ENCODE measurements at regions not wholly inside any gene's neighbourhood (a gene's known extent, or its start where the extent isn't known, plus 50 kb on each side); places are given as distances from the start of the nearest gene placed in this dataset.

GRCh38 chr5:24750355-24750754 is 105.6 kb upstream of the CDH10 start:
- no peak for TF ChIP-seq CTCF (IDR thresholded peaks at IDR 0.05)
- H3K36me3 ChIP-seq = no peaks in the 10 kb centered on the region
- H3K27ac ChIP-seq = no peak overlapping the region
- intact Hi-C loops (cut with DNase I) = no loop called here
- H3K9me3 ChIP-seq = peaks cover 0 to 8% (median 0%) of the 10 kb centered on the region in 11 donors
- no peaks in the 10 kb centered on the region for H3K4me1 ChIP-seq
- no peak overlapping the region for H3K4me3 ChIP-seq
- 71 to 72% methylated on average over 3 of the region's 3 CpGs for WGBS, 2 donors
- no peaks in the 10 kb centered on the region for H3K27me3 ChIP-seq
- DNase-seq (no peak), ATAC-seq (no peak)

GRCh38 chr5:24749701-24750100 is 104.9 kb upstream of the CDH10 start:
- Histone ChIP-seq H3K9me3 (peaks cover 0 to 3% (median 0%) of the 10 kb centered on the region in 11 donors), H3K27me3 (no peaks in the 10 kb centered on the region), H3K36me3 (no peaks in the 10 kb centered on the region), H3K4me1 (no peaks in the 10 kb centered on the region), H3K27ac (no peak overlapping the region), H3K4me3 (no peak overlapping the region)
- no peak for DNase-seq
- intact Hi-C loops (cut with DNase I) = no loop called here
- WGBS, 2 donors = 77 to 80% methylated on average over 3 of the region's 3 CpGs
- no peak for TF ChIP-seq CTCF (IDR thresholded peaks at IDR 0.05)
- no peak for ATAC-seq

GRCh38 chr5:24747327-24747726 is 102.5 kb upstream of the CDH10 start:
- Histone ChIP-seq H3K9me3 (no peaks in the 10 kb centered on the region), H3K27me3 (no peaks in the 10 kb centered on the region), H3K4me3 (no peak overlapping the region), H3K36me3 (no peaks in the 10 kb centered on the region), H3K4me1 (no peaks in the 10 kb centered on the region), H3K27ac (no peak overlapping the region)
- no peak for ATAC-seq
- TF ChIP-seq CTCF (IDR thresholded peaks at IDR 0.05) = no peak
- no peak for DNase-seq
- intact Hi-C loops (cut with DNase I) = no loop called here
- 61 to 68% methylated on average over 6 of the region's 6 CpGs for WGBS, 2 donors

GRCh38 chr5:24742334-24742733 is 97.6 kb upstream of the CDH10 start:
- DNase-seq (no peak), ATAC-seq (no peak)
- 81 to 89% methylated on average over 3 of the region's 3 CpGs for WGBS, 2 donors
- Histone ChIP-seq H3K4me1 (no peaks in the 10 kb centered on the region), H3K9me3 (peaks cover 0 to 4% (median 0%) of the 10 kb centered on the region in 11 donors), H3K27ac (no peak overlapping the region), H3K27me3 (no peaks in the 10 kb centered on the region), H3K4me3 (no peak overlapping the region), H3K36me3 (no peaks in the 10 kb centered on the region)
- intact Hi-C loops (cut with DNase I) = no loop called here
- TF ChIP-seq CTCF (IDR thresholded peaks at IDR 0.05) = no peak

- Histone ChIP-seq H3K27me3 (no peaks in the 10 kb centered on the region), H3K4me1 (no peaks in the 10 kb centered on the region), H3K36me3 (no peaks in the 10 kb centered on the region), H3K27ac (no peak overlapping the region), H3K4me3 (no peak overlapping the region), H3K9me3 (peaks cover 0 to 4% (median 0%) of the 10 kb centered on the region in 11 donors)
- DNase-seq = no peak
- TF ChIP-seq CTCF (IDR thresholded peaks at IDR 0.05) = no peak
- intact Hi-C loops (cut with DNase I) = no loop called here
- ATAC-seq = no peak
Observed at GRCh38 chr5:24737163-24737562, 92.4 kb upstream of the CDH10 start.

Measured in heart right ventricle (tissue), 16 donors.